ENCODE measurements at regions not wholly inside any gene's neighbourhood (a gene's known extent, or its start where the extent isn't known, plus 50 kb on each side); places are given as distances from the start of the nearest gene placed in this dataset.
"Not testable (repeated sequence)": the region's sequence is repeated elsewhere in the genome, so short reads cannot be mapped to it uniquely, and the experiment has no call there.

- no peak for DNase-seq (ENCODE audit: low read depth in 1 of 2, low spot score in 1 of 2)
These were observed 255.1 kb upstream of the MKLN1 start for GRCh38 chr7:131072505-131073091.

GRCh38 chr7:131074043-131074442 lies 253.6 kb upstream of the MKLN1 start:
- DNase-seq (ENCODE audit: low read depth in 1 of 2, low spot score in 1 of 2) = no peak

DNA sequence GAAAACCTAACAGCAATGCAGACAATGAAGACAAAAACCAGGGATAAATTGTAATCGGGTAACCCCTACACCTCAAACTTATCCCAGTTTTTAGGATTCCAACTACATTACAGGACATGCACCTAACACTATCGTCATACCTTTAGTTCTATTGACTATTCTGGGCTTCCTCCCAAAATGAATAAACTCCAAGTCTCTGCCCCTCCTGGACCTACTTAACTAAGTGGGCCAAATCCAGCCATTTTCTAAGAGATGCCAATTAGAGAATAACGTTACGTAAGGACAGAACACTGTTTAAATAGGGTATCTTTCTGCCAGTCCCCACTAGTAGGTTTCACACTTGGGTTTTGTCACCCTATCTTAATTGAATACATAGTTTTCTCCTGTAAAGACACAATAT lies 253.1 kb upstream of the MKLN1 start:
- no peak for DNase-seq (ENCODE audit: low read depth in 1 of 2, low spot score in 1 of 2)

DNA sequence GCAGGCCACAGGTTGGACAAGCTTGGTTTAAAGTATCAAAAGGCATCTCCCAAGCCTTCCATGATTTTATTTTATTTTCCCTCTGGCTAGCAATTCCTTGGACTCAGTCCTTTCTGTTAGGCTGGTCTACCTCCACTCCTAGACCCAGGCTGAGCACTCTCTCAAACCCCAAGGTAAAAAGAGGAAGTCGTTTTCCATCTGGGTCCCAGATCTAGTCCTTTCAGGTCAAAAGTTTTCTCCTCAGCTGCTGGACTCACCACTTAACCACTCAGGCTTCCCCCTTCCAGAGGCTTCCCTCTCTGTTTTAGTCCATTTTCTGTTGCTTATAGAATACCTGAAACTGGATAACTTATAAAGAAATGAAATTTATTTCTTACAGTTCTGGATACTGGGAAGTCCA lies 252.3 kb upstream of the MKLN1 start:
- DNase-seq (ENCODE audit: low read depth in 1 of 2, low spot score in 1 of 2) = no peak

- no peak for DNase-seq (ENCODE audit: low read depth in 1 of 2, low spot score in 1 of 2)
These were observed 251.6 kb upstream of the MKLN1 start for GRCh38 chr7:131076032-131076431.

DNA sequence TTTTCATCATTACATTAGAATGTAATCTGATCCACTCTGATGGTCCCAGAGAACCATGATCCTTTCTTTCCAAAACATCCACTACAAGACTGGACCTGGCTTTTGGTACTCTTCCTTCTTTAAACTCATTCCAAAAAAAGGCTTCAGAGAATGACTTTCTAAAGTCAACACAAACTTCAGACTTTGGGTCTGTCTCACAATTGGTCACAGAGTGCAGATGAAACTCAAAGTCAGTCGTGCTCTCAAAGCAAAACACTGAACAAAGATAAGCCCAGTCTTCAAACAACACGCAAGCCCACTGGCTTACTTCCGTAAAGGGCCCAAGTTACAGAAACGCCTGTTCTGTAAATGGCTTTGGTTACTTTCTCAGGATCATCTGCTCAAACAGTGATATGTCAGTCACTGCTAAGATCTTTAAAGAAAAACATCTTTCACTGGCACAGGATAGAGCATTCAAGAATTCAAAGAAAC lies 250.9 kb upstream of the MKLN1 start:
- DNase-seq (ENCODE audit: low read depth in 1 of 2, low spot score in 1 of 2) = no peak

GRCh38 chr7:131077735-131078134 lies 249.9 kb upstream of the MKLN1 start:
- no peak for DNase-seq (ENCODE audit: low read depth in 1 of 2, low spot score in 1 of 2)

DNA sequence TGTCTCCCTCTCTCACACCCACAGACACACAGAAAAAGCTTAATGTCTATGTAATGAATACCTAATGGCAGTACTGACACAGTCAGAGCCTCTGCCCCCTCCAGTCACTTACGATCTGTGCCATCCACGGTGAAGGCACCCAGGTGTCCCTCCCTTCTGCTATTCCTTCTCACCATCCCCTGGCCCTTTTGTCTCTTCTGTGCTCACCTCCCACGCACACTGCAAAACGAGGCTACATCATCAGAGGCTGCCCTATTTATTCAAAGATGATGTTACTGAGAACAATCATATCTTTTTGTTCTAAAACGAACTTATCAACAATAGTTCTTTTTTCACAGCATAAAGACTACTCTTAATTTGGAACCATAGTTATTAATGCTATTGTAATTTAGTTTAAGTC lies 246.9 kb upstream of the MKLN1 start:
- DNase-seq (ENCODE audit: low read depth in 1 of 2, low spot score in 1 of 2) = no peak

- DNase-seq (ENCODE audit: low read depth in 1 of 2, low spot score in 1 of 2) = no peak
These were observed 246.4 kb upstream of the MKLN1 start for GRCh38 chr7:131081308-131081707.

DNA sequence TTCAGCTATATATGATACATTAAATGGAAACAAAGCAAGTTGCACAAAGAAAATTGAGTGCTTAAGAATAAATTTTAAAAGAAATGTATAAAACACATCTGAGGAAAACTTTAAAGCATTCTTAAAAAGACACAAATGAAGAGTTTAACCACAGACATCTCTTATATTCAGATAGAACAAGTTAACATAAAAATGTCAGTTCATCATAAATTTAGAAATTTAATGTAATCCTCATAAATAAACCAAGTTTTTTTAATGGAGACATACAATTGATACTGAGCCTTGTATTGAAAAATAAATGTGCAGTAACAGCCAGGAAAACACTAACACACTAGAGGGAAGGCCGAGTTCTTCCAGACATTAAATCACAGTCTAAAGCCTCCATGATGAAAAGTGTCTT lies 243.9 kb upstream of the MKLN1 start:
- DNase-seq (ENCODE audit: low read depth in 1 of 2, low spot score in 1 of 2) = no peak

GRCh38 chr7:131084336-131084735 lies 243.3 kb upstream of the MKLN1 start:
- DNase-seq (ENCODE audit: low read depth in 1 of 2, low spot score in 1 of 2) = not testable (repeated sequence)

- DNase-seq (ENCODE audit: low read depth in 1 of 2, low spot score in 1 of 2) = no peak
These were observed 239.7 kb upstream of the MKLN1 start for GRCh38 chr7:131087756-131088658.

- no peak for DNase-seq (ENCODE audit: low read depth in 1 of 2, low spot score in 1 of 2)
These were observed 237.5 kb upstream of the MKLN1 start for GRCh38 chr7:131090188-131090587.

DNA sequence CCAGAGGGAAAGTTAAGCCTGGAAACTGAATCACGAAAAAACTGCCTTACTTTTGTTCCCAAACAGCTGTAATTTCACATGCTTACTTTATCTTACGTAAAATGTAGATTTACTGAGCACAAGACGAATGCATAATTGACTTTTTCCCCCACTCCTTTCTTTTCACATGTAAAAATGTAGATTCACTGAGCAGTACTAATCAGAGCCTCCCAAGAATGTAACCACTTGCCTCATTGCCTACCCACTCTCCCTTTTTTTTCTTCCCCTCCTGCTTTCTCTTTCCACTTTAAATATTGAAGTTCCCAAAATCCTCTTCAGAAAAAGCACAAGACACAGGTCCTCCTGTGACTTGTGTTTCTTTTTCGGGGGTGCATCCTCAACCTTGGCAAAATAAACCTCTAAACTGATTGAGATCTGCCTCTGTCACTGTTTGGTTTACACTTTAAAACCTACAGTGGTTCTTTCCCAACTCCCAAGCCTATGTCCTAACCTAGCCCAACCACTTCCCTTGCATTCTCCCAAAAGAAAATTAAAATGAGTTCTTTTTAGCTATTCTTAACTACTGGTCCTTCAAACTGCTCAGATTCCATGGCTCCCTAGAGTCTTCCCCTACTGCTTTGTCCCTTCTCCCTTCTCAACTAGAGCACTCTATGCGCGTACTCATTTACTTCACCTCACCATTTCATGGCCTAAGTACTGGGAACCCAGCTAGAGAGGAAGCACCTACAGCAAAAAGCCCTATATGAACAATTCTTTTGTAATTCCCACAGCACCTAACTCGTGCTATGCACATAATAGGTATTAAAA lies 236.6 kb upstream of the MKLN1 start:
- no peak for DNase-seq (ENCODE audit: low read depth in 1 of 2, low spot score in 1 of 2)

DNA sequence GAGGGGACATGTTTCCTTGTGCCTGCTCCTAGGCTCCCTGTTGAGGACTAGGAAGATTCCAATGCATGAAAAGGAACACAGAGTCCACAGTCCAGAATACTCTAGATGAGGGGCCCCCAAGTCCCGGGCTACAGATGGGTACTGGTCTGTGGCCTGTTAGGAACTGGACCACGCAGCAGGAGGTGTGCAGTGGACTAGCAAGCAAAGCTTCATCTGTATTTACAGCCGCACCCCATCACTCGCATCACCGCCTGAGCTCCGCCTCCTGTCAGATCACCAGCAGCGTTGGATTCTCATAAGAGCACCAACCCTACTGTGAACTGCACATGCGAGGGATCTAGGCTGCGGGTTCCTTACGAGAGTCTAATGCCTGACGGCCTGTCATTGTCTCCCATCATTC lies 233.0 kb upstream of the MKLN1 start:
- no peak for DNase-seq (ENCODE audit: low read depth in 1 of 2, low spot score in 1 of 2)

DNA sequence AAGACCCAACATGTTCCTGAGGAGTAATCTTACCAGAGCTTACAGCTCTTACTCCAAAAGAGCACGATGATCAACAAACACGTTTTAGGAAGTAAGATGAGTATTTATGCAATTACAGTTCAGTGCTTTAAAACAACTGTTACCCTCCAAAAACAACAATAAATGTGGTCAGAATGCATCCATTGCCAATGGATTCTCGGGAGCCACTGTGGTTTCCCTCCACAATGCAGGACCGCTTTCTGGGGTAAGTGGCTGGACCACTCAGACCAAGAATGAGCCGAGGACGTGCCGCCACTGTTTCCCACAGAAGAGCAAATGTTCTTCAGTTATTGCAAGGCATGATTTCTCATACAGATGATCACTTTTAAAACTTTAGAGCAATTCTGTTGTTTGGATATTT lies 232.3 kb upstream of the MKLN1 start:
- DNase-seq (ENCODE audit: low read depth in 1 of 2, low spot score in 1 of 2) = no peak

DNA sequence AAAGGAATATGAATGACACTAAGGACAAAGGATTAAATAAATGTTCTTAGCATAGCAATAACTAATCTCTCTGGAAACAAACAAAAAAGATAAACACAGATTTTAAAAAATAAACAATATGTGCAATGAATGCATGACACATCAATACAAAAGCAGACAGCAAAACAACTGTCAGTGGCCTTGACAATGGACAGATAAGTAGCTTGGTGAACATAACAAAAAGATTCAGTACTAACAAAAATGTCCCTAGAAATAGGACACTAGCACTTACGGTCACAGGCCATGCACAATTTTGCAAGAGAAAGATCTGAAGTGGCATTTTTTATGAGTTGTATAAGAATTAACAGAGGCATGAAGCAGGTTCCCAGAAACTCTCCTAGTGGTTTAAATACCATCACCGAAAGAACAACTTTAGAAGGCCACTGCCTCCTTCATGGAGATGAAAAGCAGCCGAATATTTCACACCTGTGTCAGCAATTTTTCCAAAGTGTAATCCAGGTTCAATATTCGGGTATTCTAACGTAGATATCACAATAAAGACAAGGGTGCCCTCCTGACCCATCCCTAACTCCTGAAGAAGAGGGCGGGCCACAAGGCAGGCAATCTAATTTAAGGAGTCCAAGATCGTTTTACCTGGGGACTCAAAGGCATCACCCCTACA lies 231.3 kb upstream of the MKLN1 start:
- no peak for DNase-seq (ENCODE audit: low read depth in 1 of 2, low spot score in 1 of 2)

GRCh38 chr7:131097662-131098376 lies 229.9 kb upstream of the MKLN1 start:
- no peak for DNase-seq (ENCODE audit: low read depth in 1 of 2, low spot score in 1 of 2)

DNA sequence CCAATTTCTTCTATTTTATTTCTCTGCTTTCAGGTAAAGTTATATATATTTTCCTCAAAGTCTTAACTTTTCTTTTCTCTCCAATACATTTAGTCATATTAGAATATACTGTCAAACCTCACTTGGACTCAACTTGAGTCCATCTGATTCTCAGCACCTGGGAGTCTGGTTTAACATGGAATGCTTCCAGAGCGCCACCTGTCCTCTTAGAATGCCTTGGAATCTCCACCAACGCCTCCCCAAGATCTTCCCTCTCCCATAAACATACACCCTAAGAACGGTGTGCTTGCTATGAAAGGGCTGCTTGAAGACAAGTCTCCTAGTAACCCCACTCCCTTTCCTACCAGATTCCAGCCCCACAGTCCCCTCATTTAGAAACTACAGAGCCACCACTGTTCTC lies 229.1 kb upstream of the MKLN1 start:
- DNase-seq (ENCODE audit: low read depth in 1 of 2, low spot score in 1 of 2) = no peak

- DNase-seq (ENCODE audit: low read depth in 1 of 2, low spot score in 1 of 2) = no peak
These were observed 227.2 kb upstream of the MKLN1 start for GRCh38 chr7:131100357-131101054.

All from activated CD4-positive, alpha-beta T cell treated with anti-CD3 and anti-CD28 coated beads, Interleukin-2, amount 50 U/mL, for 24 hours (primary cell).